Glomerular endothelial cell (primary cell): ENCODE measurements at regions not wholly inside any gene's neighbourhood (a gene's known extent, or its start where the extent isn't known, plus 50 kb on each side); places are given as distances from the start of the nearest gene placed in this dataset.

Experiments
- DNase-seq: peaks from one replicate; pipeline ENCODE4 v3.0.0-alpha.2; 2011; ENCODE audit warnings: low read depth, low spot score; ENCODE audit errors: extremely low read depth

DNA sequence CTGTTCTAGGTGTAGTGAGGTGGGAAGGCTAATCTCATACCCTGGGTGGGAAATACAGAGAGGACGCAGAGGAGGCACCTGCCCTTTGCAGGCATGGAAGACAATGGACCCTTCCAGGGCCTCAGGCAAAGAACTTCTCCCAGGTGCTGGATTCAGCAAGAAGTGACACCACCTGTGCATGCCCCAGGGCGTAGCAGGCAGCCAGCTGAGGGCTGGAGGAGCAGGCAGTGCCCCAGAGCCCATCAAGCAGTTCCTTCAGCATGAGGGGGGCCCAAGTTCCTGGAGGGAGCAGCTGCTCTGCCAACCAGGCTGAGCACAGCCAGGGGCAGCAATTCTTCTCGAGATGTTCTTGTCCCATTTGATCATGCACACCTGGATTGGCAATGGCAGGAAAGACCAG, 170.3 kb upstream of the PDE10A start:
- DNase-seq = no peak

DNA sequence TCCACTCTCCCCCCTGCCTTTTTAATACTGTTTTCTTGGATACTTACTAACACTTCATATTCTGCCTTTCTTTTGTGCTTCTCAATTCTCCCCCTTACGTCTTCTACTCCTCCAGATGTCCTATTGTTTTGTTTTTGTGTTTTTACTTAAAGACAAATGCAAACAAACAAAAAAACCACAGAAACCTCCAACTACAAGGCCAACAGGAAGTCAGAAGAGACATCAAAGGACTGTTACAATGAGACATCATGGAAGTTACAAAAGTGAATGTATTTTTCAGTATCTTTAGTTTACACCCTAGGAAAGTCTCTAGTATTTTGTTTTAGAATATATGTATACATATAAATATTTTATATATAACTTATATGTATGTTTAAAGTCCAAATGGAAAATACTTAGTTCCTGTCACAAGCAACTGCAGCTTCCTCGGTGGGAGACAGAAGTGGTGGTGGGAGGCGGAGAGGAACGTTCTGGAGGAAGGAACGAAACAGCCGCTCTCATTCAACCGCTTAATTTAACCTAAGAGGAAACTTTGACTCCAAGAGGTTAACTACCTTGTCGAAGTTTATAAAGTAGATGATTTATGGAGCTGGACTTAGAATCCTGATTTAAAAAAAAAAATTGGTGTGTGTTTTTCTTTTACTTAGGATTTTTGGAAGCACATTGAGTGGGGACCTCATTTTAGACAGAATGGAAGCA, 168.9 kb upstream of the PDE10A start:
- no peak for DNase-seq

- DNase-seq = no peak
Observed at GRCh38 chr6:165830761-165831160, 167.7 kb upstream of the PDE10A start.

DNA sequence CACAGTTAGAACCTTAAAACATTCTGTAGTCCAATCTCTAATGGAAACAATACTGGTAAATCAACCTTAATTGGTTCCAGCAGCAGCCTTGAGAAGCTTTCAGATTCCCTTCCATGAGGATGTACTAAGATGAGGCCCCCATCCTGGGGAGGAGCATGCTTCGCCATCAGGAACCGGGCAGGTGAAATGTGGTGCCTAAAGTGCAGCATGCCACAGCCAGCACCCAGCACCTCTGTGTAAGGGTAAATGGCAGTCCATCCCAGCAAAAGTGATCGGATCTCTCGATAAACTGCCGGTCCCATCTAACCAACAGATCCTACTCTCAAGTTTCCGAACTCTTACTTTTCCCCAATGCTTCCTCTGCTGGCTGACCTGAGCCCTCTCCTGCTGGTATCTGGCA, 166.3 kb upstream of the PDE10A start:
- DNase-seq = no peak

DNA sequence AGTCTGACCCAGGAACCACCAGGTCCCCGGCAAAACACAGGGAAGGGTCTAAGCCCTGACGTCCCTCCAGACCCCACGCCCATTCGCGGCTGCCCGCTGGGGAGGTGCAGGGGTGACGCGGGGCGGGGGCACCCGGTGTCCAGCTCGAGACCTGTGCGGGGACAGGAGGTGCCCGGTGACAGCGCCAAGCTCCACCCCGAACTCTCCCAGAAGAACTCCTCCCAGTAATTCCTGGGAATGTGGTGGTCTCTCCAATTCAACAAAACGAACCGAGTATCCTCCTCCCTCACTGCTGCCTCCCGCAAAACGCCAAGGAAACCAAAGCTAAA, 164.1 kb upstream of the PDE10A start:
- no peak for DNase-seq

DNA sequence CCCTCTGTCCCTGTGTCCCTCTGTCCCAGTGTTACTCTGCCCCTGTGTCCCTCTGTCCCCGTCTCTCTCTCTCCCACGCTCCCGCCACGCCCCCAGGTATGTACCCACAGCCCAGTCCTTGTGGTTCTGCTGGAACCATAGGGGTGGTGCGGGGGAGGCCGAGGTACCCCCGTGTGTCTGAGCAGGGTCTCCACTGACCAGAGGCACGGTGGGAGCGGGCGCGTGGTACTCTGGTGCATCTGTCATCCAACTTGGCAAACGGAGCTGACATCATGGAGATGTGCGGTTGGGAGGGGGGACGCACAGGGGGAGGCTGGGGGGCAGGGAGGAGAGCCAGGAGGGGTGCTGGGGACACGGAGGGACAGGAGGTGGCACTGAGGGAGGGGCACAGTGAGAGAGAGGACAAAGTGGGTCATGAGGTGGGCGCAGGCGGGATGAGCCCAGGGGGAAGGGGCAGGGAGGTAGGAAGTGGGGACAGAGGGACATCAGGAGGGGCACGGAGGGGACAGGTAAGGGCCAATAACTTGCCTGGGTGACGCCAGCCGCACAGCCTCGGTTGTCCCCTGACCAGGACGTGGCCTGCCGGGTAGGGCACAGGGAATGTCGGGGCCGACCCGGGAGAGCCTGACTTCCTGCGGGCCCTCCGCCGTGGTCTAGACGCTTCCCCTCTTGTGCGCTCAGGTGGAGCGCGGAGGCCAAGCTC, 163.6 kb upstream of the PDE10A start:
- DNase-seq = no peak

DNA sequence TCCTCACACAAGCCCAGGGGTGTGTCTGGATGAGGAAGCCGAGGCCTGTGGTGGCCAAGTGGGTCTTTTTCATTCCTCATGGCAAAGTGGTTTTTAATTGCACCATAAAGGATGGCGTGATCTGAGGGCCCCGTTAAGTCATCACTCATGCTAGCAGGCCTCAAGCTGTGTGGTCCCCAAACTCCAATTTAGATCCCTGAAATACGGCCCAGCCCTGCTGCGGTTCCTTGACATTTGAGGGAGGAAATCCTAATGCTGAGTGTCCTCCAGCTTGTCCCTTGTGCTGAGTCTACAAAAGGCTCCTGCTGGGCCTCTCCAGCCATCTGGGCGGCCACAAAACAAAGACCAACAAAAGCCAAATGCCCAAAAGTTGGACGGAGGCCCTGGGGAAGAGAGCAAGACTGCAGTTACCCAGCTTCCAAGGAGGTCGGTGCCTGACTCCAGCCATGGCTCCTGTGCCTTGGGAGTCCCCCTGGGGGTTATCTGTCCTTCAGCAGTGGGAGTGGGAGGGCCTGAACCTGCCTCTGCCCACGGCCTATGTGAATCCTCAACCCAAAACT, 162.3 kb upstream of the PDE10A start:
- DNase-seq = no peak

GRCh38 chr6:165823609-165824326, 160.7 kb upstream of the PDE10A start:
- DNase-seq = no peak

DNA sequence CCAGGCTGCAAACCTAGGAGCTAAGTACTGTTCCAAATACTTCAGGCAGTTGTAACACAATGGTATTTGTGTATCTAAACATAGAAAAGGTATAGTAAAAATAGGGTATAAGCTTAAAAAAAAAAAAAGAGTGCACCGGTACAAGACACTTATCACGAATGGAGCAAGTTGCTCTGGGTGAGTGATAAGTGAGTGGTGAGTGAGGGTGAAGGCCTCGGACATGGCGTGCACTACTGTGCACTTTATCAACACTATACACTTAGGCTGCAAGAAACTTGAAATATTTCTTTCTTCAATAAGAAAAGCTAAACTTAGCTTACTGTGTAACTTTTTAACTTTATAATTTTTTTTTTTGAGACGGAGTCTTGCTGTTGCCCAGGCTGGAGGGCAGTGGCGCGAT, 159.5 kb upstream of the PDE10A start:
- no peak for DNase-seq

- DNase-seq = no peak
Observed at GRCh38 chr6:165821754-165822153, 158.7 kb upstream of the PDE10A start.

- DNase-seq = no peak
Observed at GRCh38 chr6:165820934-165821333, 157.9 kb upstream of the PDE10A start.

DNA sequence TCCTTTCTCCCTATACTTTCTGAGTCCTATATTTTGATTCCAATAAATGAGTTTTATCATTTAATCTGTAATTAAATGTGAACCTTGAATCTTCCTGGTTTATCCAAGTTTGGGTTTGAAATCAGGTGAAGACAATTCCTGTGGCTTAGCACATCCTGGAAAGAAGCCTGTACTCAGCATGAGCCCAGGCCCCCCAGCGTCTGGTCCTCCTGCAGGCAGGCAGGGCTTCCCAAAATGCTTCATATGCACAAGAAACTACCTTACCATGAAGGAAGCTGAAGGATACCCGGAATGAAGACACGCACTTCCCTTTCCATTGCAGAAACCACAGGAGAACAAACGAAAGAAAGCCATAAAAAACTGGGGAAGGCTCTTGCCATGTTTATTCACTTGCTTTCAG, 157.4 kb upstream of the PDE10A start:
- no peak for DNase-seq

DNA sequence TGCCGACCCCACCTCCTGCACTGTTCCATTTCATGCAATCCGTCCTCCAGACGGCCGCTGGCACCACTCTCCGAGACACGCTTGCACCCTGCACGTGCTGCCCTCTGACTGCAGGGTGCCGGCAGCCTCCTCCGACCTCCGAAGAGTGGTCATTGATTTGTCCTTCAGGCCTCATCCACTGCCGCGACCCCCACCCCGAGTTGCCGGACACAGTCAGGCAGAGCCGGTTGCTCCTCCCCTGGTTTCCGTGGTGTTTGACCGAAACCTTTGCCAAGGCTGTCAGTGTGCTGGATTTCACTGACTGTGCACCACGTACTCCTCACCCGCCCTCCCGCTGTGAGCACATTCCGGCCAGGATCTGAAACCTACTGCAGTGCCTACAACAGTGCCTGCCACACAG, 156.4 kb upstream of the PDE10A start:
- DNase-seq = no peak

DNA sequence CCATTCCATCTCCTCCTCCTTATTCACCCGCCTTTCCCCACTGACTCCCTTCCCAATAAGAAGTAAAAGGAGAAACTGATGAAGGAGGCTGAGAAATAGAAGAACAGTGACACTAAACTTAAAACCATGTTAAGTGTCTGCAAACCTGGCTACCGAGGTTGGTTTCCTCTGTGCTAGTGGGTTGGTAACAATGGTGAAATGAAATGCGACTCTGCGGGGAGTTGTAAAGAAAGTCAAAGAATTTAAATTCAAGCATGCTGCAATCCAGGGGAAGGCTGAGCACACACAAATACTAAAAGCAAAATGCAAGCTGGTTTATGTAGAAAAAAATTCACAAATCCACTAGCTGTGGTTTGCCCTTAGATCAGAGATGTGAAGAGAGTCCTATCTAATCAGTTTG, 155.2 kb upstream of the PDE10A start:
- no peak for DNase-seq

- DNase-seq = no peak
Observed at GRCh38 chr6:165817771-165818170, 154.7 kb upstream of the PDE10A start.

GRCh38 chr6:165817148-165817547, 154.1 kb upstream of the PDE10A start:
- DNase-seq = no peak

DNA sequence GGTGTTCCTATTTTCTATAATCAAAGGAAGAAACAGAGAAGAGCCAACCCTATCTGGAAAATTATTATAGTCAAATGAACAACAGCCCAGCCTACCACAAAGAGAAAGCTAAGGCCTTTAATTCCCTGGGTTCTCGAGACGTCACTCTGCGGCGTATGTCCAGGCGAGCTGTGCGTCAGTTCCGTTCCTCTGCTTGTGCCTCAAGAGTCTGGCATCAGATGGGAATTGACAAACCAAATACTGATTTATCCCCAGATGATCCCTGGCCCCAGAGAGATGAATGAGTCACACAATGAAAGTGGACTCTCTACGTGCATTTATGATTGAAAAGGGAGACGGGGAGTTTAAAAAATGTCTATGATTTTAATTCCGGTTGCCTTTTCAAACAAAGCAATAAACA, 151.6 kb upstream of the PDE10A start:
- no peak for DNase-seq

- DNase-seq = no peak
Observed at GRCh38 chr6:165811512-165811911, 148.5 kb upstream of the PDE10A start.

GRCh38 chr6:165808021-165808420, 145.0 kb upstream of the PDE10A start:
- no peak for DNase-seq

GRCh38 chr6:165807249-165807960, 144.4 kb upstream of the PDE10A start:
- DNase-seq = no peak

DNA sequence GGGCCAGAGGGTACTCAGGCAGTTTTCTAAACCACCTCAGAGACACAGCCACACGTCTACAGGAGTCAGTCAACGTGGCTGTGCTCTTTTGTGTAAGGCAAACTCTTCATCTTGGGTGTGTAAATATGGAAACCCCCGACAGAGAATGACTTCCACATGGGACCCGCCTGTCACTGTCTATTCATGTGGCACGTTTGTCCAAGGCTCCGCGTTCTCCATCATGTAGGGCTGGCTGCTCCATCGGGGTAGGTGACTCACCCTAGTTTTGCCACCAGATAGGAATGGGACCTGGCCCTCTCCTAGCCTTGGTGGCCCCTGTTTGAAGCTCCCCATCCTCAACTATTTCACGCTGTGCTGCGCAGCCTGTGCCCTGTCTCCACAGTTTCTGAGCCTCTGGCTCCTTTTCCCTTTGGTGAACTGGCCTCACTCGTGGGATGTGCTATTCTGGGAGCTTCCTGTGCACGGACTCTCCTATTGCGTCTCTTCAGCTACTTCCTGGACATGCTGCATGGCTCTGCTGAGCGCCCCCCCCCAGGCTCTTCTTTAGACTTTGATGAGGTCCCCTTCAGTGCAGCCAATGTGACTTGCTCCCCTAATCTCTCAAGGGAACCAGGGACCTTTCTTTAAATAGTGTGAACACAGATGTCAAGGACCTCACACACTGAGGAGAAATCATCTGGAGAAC, 143.2 kb upstream of the PDE10A start:
- no peak for DNase-seq
